Stimulated activated CD8-positive, alpha-beta memory T cell treated with anti-CD3 and anti-CD28 coated beads, Interleukin-4, amount 100 ng/mL, for 48 hours (primary cell): ENCODE measurements at regions not wholly inside any gene's neighbourhood (a gene's known extent, or its start where the extent isn't known, plus 50 kb on each side); places are given as distances from the start of the nearest gene placed in this dataset.

ENCODE experiments used
- DNase-seq: peaks from one replicate; pipeline ENCODE4 v3.0.0-alpha.2; 2020

DNA sequence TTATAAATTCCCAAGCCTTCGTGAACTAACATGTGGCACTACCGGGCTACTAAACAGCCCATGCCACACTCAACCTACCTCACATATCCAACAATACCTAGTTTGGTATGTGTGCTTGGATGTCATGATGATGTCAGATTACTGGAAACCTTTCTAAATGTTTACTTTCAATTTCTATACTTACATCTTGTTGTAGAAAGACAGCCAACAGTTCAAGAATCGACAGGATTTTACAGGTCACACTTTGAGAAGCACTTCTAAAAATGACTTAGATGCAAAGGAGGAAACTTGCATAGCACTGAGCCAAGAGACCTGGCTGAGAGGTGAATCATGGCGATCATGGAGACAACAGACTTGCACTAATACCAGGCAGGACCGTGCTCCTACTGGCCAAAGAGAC, 209.9 kb downstream of the COL4A1 start:
- DNase-seq, result no peak

- no peak for DNase-seq
Measured at GRCh38 chr13:110092831-110093247, 214.1 kb downstream of the COL4A1 start.

DNA sequence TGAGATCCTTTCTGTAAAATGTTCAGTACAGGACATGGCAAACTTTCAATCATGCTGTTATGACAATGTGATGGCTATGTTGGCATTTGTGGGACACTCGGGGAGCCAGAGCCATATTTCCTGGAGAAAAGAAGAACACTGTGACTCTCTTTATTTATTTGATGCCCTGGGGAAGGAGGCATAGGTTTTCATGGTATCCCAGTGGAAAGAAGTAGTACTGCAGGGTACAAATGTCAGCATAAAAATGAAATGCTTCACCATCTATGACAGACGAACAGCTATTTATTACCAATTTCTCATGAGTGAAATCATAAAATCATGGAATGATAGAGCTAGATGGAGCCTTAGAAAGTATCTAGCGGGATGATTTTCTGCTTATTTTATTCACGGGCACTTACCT, 217.1 kb downstream of the COL4A1 start:
- DNase-seq, result no peak

GRCh38 chr13:110089100-110089499, 217.9 kb downstream of the COL4A1 start:
- no peak for DNase-seq

DNA sequence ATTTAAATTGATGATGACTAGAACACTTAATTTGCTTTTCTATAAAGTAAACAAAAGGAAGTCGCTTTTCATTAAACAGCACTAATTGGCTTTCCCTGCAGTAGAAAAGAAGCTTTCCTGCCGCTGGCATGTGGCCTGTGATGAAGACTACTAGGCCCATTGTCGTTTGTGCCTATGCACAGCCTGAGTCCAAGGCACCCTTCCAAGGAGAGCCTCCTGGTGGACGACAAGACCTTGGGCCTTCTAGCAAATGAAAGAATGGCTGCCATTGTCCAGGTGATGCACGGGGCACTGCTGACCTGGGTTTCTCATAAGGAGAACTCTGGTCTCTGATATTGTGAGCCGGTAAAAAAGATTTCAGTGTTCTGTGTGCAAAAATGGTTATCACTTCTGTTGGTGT, 233.0 kb downstream of the COL4A1 start:
- DNase-seq, result no peak

GRCh38 chr13:110070511-110071120, 236.3 kb downstream of the COL4A1 start:
- DNase-seq, result no peak

GRCh38 chr13:110070046-110070445, 236.9 kb downstream of the COL4A1 start:
- no peak for DNase-seq

DNA sequence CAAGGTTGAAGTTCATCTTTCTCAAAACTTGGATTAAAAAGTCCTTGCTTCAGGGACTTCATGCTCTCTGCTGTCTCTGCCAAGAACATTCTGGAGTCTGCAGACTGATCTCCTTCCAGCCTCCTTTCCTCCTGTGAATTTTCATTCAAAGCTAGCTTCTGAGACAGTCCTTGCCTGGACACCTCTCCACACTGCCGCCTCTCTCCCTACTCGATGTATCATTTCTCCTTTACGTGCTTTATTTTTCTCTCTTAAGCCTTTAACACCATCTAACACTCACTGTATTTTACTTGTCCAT, 238.8 kb downstream of the COL4A1 start:
- no peak for DNase-seq

DNA sequence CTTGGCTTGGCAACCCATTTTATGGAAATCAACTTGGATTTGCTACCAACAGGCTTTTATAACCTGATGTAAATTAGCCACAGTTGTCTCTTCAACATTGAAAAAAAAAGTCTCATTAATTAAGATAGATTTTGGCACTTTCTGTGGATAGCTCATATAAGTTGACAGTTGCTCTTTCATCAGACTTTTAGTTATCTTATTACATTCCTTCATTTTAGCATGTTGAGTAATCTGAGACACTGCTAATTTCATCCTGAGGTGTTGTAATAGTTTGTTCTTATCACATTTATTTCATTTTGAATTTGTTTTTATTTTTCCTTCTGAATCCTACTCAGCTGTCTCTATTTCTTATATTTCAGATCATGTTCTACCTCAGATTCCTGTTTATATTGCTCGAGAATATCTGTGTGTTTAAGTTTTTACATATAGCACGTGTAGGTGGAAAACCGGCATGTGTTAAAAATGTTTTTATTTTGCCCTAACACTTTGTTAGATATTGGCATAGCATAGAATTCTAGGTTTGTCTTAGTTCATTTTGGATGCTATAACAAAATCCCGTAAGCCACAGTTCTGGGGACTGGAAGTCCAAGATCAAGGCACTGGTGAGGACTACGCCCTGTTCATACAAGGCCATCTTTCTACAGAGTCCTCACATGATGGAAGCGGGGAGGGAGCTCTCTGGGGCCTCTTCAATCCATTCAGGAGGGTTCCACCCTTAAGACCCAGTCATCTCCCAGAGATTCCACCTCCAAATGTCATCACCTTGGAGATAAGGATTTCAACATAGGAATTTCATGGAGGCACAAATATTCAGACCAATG, 239.4 kb downstream of the COL4A1 start:
- DNase-seq, result no peak

GRCh38 chr13:110065780-110066179, 241.2 kb downstream of the COL4A1 start:
- DNase-seq, result no peak

DNA sequence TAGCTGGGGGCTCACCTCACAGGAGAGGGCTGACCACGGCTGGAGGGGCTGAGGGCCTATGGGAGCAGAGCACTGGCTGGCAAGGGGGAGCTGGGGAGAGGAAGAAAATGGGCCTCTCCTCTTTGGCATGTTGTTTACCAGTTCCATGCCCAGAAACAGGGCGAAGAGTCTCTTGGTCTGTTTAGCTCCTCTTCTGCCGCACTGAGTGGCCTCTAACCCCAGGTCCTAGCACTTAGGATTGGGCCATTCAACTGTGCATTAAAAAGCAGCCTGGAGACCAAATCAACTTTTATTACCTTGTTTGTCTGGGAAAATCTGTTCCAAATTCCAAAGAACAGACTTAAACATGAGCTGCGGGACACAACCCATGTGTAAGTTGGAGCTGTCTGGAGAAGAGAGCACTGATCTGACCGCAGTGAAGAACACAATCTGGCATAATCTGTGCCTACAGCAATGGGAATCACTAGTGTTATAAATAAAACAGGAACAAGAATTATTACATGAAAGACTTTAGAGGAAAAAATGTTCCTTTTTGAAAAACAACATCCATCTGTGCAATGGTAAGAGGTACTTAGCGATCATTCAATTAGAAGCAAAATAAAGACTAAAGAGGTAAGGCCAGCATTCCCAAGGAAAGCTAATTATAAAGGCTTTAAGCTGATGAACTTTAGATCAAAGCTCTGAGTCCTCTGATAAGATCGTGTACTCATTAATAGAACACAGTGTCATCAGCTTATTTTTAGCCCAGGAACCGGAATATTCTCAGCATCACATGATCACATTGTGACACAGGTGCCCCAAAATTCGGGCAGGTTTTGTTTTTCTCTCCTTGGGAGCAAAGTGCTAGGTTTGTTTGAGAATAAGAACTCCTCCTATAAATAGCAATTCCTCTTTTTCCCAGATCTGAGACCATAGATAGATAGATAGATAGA, 243.2 kb downstream of the COL4A1 start:
- DNase-seq, result no peak

- no peak for DNase-seq
Measured at GRCh38 chr13:110062777-110063442, 244.0 kb downstream of the COL4A1 start.

- DNase-seq, result no peak
Measured at GRCh38 chr13:110062077-110062776, 244.7 kb downstream of the COL4A1 start.

DNA sequence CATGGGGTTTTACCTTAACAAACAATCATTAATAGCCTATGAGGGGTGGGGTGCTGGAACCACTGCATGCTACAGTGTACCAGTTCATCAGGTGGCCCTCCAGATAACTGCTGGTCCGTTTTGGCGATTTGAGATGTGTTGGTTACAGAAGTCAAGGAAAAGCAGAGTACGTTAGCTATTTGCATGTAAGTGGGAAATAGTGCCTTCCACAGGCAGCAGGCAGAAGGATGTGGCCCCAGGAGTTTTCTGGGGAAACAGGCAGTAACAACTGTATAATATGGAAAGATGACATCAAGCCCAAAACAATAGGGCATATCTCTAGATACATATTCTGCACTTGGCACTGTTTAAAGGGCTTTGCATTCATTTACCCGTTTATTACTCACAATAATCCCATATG, 245.7 kb downstream of the COL4A1 start:
- no peak for DNase-seq

DNA sequence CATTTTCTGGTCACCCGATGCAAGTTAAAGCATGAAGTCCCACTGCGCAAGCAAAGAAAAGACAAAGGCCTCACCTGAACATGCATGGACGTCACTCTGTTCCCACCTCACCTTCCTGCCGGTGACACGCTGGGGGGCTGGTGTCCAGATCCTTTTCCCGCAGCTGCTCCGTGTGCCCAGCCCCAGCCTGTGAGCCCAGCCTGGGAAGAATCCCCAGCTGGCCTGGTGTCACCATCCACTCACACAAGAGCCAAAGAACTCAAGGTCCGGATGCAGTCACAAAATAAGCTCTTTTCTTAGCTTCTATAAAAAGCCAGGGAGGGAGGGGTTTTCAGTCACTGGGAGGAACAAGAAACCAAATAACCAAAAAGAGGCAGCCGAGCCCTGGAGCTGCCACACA, 249.9 kb downstream of the COL4A1 start:
- no peak for DNase-seq

DNA sequence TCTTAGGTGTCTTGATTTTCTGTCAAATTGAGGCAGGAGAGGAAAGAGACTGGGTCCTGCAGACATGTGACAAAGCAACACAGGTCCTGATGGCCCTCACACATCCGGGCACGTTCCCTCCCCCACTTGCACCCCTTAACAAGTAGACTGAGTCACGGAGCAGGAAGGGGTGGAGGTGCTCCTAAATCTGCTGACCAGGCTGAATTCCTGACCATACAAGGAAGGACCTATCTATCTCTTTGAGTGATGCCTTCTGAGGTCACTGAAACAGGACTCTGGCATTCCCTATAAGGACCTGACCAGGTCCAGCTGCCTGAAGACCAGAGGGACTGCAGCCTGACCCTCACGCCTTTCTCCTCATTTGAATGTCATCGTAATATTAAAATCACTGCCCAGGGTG, 250.3 kb downstream of the COL4A1 start:
- DNase-seq, result no peak

- DNase-seq, result no peak
Measured at GRCh38 chr13:110055089-110055488, 251.9 kb downstream of the COL4A1 start.

DNA sequence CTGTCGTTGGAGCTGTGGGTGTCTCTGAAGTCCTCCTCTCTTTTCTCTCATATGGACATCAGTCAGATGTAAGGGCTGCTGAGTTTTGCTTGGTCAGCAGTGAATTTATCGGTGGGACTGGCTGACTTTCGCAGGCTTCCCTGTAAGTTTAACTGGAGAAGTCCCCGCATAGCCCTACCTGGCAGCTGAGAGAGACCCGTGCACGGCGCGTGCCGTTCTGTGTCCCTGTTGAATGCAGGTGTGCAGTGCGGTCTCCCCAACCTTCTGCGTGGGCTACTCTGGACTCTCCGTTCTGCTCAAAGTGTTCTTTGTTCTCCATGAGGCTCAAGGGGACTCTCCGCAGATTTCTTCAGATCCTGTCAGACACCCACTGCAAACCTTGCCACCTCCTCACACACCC, 252.9 kb downstream of the COL4A1 start:
- no peak for DNase-seq

DNA sequence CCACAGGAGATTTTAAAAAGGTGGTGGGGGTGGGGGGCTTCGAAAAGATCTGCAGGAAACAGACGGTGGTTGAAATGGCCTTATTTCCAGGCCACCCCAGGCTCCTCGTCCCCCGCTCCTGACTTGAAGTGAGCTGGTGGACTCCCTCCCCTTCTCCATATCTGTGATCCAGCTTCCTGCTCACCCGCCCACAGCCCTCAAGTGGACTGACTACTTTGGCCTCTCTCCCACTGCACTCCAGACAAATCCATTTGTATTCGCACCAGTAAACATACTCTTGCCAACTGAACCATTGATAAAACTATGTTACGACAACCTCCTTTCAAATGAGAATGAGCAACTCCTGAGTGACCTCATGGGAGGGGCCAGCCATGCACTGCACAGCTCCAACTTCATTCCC, 259.5 kb downstream of the COL4A1 start:
- DNase-seq, result no peak

- DNase-seq, result no peak
Measured at GRCh38 chr13:110046811-110047210, 260.1 kb downstream of the COL4A1 start.

GRCh38 chr13:110045919-110046318, 259.5 kb upstream of the IRS2 start:
- DNase-seq, result no peak

DNA sequence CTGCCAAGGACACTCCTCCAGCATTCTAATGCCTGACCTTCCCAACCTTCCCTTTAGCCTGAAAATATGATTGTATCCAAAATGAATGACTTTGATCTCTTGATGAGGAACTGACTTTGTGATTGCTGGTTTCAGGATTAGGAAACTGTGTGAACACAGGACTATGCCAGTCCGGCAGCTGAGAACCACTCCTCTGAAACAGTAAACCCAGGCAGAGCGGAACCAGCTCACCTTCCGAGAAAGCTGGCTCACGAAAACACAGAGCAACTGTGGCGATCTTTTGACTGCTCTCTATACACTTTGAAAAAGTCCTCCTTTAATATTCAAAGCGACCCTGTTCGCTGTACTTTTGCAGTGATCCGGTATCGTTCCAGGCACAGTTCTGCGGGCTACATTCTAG, 258.8 kb upstream of the IRS2 start:
- DNase-seq, result no peak
